ENCODE measurements at regions not wholly inside any gene's neighbourhood (a gene's known extent, or its start where the extent isn't known, plus 50 kb on each side); places are given as distances from the start of the nearest gene placed in this dataset.
"Not testable (repeated sequence)": the region's sequence is repeated elsewhere in the genome, so short reads cannot be mapped to it uniquely, and the experiment has no call there.

- in situ Hi-C loops (cut with HindIII; ENCODE audit: low pct_ligation_motif_present, low pct_unique_long_range_greater_than_20kb, low sequenced_read_pairs): no loop called here
- no peak for DNase-seq
Observed at GRCh38 chr6:99146711-99147110, 199.0 kb upstream of the FBXL4 start.

DNA sequence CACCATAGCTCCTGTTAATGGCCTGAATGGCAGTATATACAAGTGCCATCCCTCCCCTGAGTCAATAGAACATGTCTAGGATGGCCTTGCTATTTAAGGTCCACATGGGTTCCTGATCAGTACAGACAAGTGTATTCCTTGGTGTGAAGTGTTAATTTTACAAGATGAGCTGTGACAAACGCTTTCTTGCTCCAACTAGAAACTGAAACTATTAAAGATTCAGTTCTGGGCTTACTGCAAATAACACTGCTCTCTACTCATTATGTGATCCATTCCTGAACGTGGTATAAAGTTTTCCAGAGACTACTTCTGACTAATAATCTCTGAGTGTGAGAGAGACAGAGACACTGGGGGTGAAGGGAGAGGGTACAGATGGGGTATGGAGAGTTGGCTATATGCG lies 198.0 kb upstream of the FBXL4 start:
- no peak for DNase-seq
- in situ Hi-C loops (cut with HindIII; ENCODE audit: low pct_ligation_motif_present, low pct_unique_long_range_greater_than_20kb, low sequenced_read_pairs): no loop called here

GRCh38 chr6:99143108-99143861 lies 195.5 kb upstream of the FBXL4 start:
- in situ Hi-C loops (cut with HindIII; ENCODE audit: low pct_ligation_motif_present, low pct_unique_long_range_greater_than_20kb, low sequenced_read_pairs): no loop called here
- no peak for DNase-seq

DNA sequence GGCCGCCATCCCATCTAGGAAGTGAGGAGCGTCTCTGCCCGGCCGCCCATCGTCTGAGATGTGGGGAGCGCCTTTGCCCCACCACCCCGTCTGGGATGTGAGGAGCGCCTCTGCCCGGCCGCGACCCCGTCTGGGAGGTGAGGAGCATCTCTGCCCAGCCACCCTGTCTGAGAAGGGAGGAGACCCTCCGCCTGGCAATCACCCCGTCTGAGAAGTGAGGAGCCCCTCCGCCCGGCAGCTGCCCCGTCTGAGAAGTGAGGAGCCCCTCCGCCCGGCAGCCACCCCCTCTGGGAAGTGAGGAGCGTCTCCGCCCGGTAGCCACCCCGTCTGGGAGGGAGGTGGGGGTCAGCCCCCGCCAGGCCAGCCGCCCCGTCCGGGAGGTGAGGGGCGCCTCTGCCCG lies 194.2 kb upstream of the FBXL4 start:
- in situ Hi-C loops (cut with HindIII; ENCODE audit: low pct_ligation_motif_present, low pct_unique_long_range_greater_than_20kb, low sequenced_read_pairs); DNase-seq: not testable (repeated sequence)

- no peak for DNase-seq
- in situ Hi-C loops (cut with HindIII; ENCODE audit: low pct_ligation_motif_present, low pct_unique_long_range_greater_than_20kb, low sequenced_read_pairs): no loop called here
Observed at GRCh38 chr6:99138445-99138844, 190.7 kb upstream of the FBXL4 start.

- no peak for DNase-seq
- in situ Hi-C loops (cut with HindIII; ENCODE audit: low pct_ligation_motif_present, low pct_unique_long_range_greater_than_20kb, low sequenced_read_pairs): no loop called here
Observed at GRCh38 chr6:99137314-99137713, 189.6 kb upstream of the FBXL4 start.

- in situ Hi-C loops (cut with HindIII; ENCODE audit: low pct_ligation_motif_present, low pct_unique_long_range_greater_than_20kb, low sequenced_read_pairs): no loop called here
- no peak for DNase-seq
Observed at GRCh38 chr6:99136488-99136887, 188.7 kb upstream of the FBXL4 start.

DNA sequence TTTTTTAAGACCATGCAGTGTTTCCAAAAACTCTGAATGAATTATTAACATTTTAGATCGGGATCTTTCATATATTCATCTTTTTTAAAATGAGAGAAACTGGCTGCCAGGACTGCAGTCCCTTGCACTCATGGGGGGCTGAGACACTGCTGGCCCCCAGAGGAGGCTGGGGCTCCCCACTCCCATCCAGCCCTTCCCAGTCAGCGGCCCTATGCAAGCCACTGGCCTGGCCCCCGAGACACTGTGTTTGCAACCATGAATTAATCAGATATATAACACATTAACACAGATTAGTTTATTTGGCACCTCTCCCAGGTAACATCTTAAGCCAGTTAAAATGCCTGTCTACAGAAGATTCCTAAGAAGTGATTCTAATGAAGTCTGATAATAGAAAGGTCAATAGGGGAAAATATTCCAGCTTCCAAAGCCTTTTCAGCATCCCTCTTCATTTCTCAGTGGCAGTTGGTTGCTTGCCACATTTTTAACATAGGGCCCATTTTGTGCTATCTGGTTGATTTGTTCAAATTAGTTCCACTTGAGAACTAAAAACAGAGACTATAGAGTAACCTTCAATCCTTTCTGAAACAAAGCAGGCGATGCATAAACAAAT lies 184.4 kb upstream of the FBXL4 start:
- DNase-seq: no peak
- in situ Hi-C loops (cut with HindIII; ENCODE audit: low pct_ligation_motif_present, low pct_unique_long_range_greater_than_20kb, low sequenced_read_pairs): no loop called here

- DNase-seq: no peak
- in situ Hi-C loops (cut with HindIII; ENCODE audit: low pct_ligation_motif_present, low pct_unique_long_range_greater_than_20kb, low sequenced_read_pairs): no loop called here
Observed at GRCh38 chr6:99130897-99131873, 183.4 kb upstream of the FBXL4 start.

DNA sequence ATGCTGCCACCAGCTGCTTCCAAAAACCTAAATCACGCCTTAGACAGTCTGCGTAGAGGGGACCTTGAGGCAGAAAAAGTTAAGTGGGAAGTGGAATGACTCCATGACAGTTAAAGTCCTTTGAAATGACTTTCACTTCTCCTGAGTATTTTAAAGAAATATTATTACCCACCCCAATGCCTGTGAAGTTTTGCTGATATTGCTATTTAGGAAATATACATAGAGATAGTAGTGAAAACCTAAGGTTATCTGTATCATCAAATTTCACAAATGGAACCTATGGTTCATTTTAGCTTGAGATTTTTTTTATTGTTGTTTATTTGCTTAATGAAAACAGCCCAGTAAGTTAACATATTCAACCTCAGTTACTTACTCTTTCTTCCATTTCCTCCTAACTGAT lies 182.1 kb upstream of the FBXL4 start:
- in situ Hi-C loops (cut with HindIII; ENCODE audit: low pct_ligation_motif_present, low pct_unique_long_range_greater_than_20kb, low sequenced_read_pairs): no loop called here
- no peak for DNase-seq

- in situ Hi-C loops (cut with HindIII; ENCODE audit: low pct_ligation_motif_present, low pct_unique_long_range_greater_than_20kb, low sequenced_read_pairs): no loop called here
Observed at GRCh38 chr6:99121748-99122147, 174.0 kb upstream of the FBXL4 start.

DNA sequence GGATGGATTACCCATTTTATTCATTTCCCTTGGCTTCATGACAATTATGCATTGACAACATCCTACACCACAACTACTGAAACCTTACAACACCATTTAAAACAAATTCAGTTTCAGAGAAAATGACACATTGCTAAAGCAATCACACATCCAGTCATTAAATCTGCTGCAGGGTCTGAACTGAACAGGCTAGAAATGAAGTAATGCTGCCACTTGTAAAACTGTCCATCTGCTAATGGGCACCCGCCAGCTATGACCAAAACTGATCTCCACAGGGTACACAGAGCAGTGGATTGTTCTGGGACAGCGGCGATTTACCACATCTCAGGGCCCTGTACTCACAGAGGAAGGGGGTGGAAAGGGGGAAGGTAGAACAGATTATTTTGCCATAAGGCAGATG lies 172.9 kb upstream of the FBXL4 start:
- in situ Hi-C loops (cut with HindIII; ENCODE audit: low pct_ligation_motif_present, low pct_unique_long_range_greater_than_20kb, low sequenced_read_pairs): no loop called here
- no peak for DNase-seq

More at GRCh38 chr6:99121748-99122147, 174.0 kb upstream of the FBXL4 start:
- no peak for DNase-seq

DNA sequence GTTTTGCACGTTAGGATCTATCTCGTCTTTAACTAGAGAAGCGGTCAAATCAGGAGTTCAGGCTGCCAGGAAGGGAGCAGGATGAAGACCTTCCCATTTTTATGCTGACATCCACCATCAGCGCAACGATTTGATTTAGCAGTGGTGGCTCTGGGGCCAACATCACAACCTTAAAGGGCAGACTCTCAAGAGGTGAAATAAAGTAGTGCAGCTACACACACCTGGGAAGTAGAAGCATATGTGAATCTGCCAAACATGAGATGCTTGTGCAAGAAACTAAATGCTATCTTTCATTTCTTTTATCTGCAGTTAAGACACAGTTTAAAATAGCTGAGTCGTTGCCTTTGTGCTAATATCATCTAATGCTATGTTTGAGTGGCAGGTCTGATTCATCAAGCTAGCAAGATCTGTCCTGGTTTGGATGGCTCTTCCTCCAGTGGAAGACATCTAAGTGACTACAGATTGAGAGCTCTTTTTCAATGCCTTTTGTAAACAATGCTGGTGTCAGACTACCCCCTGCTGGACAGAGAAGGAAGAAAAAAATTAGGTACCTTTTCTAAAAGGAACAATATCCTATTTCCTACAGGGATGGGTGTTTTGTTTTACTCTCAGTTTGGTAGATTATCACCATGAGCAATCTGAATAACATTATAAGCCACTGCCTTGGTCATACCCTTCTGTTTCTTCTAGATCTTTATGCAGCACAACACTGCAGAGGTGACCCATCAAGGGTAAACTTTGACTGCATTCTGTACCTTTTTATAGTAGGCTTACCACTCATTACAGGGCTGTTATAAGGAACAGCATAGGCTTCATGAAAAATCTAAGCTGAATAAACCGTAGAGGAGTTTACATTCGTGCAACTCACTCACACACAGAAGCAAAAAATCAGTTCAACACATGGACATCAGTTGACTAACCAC lies 171.6 kb upstream of the FBXL4 start:
- DNase-seq: peak; percentile 54
- in situ Hi-C loops (cut with HindIII; ENCODE audit: low pct_ligation_motif_present, low pct_unique_long_range_greater_than_20kb, low sequenced_read_pairs): no loop called here

- no peak for DNase-seq
- in situ Hi-C loops (cut with HindIII; ENCODE audit: low pct_ligation_motif_present, low pct_unique_long_range_greater_than_20kb, low sequenced_read_pairs): no loop called here
Observed at GRCh38 chr6:99114769-99115406, 167.1 kb upstream of the FBXL4 start.

DNA sequence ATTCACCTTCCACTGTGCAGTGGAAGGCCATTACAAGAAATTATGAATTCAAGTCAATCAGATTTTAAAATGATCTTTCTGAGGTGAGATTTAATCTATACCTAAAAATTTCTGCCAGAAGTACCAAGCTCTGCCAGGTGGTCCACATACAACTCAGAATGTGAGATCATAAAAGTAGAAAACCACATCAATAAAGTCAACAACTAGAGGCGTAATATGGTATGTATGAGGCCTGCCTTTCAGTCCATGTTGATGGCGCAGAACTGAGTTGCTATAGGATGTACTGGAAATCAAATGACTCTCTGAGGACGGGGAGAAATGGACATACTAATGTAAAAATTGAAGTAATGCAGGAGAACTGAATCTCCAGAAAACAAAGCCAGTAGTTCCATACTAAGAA lies 163.8 kb upstream of the FBXL4 start:
- DNase-seq: no peak
- in situ Hi-C loops (cut with HindIII; ENCODE audit: low pct_ligation_motif_present, low pct_unique_long_range_greater_than_20kb, low sequenced_read_pairs): no loop called here

GRCh38 chr6:99110029-99110428 lies 162.3 kb upstream of the FBXL4 start:
- DNase-seq: no peak
- in situ Hi-C loops (cut with HindIII; ENCODE audit: low pct_ligation_motif_present, low pct_unique_long_range_greater_than_20kb, low sequenced_read_pairs): no loop called here

- DNase-seq: no peak
- in situ Hi-C loops (cut with HindIII; ENCODE audit: low pct_ligation_motif_present, low pct_unique_long_range_greater_than_20kb, low sequenced_read_pairs): no loop called here
Observed at GRCh38 chr6:99104218-99104617, 156.5 kb upstream of the FBXL4 start.

GRCh38 chr6:99099243-99099642 lies 151.5 kb upstream of the FBXL4 start:
- in situ Hi-C loops (cut with HindIII; ENCODE audit: low pct_ligation_motif_present, low pct_unique_long_range_greater_than_20kb, low sequenced_read_pairs): no loop called here
- no peak for DNase-seq

Data from ACHN (cell line).